Central memory CD8-positive, alpha-beta T cell (primary cell): ENCODE measurements at regions not wholly inside any gene's neighbourhood (a gene's known extent, or its start where the extent isn't known, plus 50 kb on each side); places are given as distances from the start of the nearest gene placed in this dataset.

ENCODE experiments used
- ATAC-seq: fragments of 150-1000 bp; cut with Tn5 transposase; replicated peaks from 2 replicates; pipeline ENCODE4 v1.10.0; 2022; ENCODE audit warnings: mild to moderate bottlenecking, moderate FRiP score, moderate number of reproducible peaks; ENCODE audit not compliant: poor library complexity, severe bottlenecking; ENCODE audit errors: extremely low read depth
- DNase-seq, 2 donors: peaks; one replicate each; pipeline ENCODE4 v3.0.0; 2021; ENCODE audit warnings: low spot score in 2 of 2
- H3K27ac Mint-ChIP-seq: one replicate; pipeline ENCODE4 v1.8.0; 2022; ENCODE audit warnings: low read depth, mild to moderate bottlenecking, moderate library complexity, mixed read lengths
- H3K27me3 Mint-ChIP-seq: one replicate; pipeline ENCODE4 v1.8.0; 2022; ENCODE audit warnings: mixed read lengths
- H3K36me3 Mint-ChIP-seq: one replicate; pipeline ENCODE4 v1.8.0; 2022; ENCODE audit warnings: mild to moderate bottlenecking, moderate library complexity, mixed read lengths; ENCODE audit not compliant: insufficient read depth
- H3K4me1 Mint-ChIP-seq: one replicate; pipeline ENCODE4 v1.8.0; 2022; ENCODE audit warnings: mixed read lengths
- H3K4me3 Mint-ChIP-seq: one replicate; pipeline ENCODE4 v1.8.0; 2022; ENCODE audit warnings: mild to moderate bottlenecking, moderate library complexity, mixed read lengths
- H3K9me3 Mint-ChIP-seq: one replicate; pipeline ENCODE4 v1.8.0; 2022; ENCODE audit warnings: mixed read lengths

DNA sequence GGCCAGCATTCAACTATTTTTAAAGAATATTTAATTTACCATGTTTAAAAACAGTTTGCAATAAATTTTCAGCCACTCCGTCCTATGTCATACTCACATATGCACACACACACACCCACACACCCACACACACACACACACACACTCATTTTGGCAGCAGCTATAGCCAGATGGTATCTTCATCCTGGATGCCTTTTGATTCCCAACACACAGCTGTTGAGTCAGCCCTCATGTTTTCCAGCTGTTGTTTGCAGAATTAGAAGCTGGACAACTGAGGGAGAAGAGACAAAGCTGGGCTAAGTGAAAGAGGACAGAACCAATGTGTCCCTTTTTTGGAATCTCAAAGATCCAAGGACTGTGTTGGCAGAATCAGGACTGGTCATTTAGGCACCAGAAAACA is 80.0 kb upstream of the EGLN3 start:
- no peak for DNase-seq
- Mint-ChIP-seq H3K36me3 (no peaks in the 10 kb centered on the region), H3K4me1 (no peaks in the 10 kb centered on the region), H3K27me3 (no peaks in the 10 kb centered on the region), H3K27ac (no peak overlapping the region), H3K4me3 (no peak overlapping the region), H3K9me3 (peaks cover 13% of the 10 kb centered on the region)
- ATAC-seq, result no peak

DNA sequence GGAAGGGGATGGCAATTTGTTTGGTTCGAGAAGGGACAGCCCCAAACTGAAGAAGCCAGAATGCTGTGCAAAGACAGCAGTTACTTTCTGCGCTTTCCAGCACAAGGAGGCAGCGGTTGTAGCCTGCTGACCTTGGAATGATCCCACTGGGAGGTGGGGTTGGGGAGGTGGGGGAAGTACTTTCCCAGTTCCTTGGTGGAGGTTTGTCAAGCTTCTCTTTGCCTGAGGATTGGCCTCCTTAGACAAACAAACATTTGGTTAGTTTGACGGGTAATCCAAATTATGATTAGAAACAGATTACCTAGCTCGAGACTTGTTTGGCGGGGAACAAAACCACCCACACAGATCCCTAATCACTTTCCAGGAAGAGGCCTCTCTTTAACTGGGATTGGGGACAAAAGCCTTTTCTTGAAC is 79.1 kb upstream of the EGLN3 start:
- H3K27ac Mint-ChIP-seq, result no peak overlapping the region
- ATAC-seq (no peak), DNase-seq (no peak)
- H3K4me1 Mint-ChIP-seq, result no peaks in the 10 kb centered on the region
- H3K9me3 Mint-ChIP-seq, result peaks cover 13% of the 10 kb centered on the region
- no peak overlapping the region for H3K4me3 Mint-ChIP-seq
- no peaks in the 10 kb centered on the region for H3K27me3 Mint-ChIP-seq
- no peaks in the 10 kb centered on the region for H3K36me3 Mint-ChIP-seq

DNA sequence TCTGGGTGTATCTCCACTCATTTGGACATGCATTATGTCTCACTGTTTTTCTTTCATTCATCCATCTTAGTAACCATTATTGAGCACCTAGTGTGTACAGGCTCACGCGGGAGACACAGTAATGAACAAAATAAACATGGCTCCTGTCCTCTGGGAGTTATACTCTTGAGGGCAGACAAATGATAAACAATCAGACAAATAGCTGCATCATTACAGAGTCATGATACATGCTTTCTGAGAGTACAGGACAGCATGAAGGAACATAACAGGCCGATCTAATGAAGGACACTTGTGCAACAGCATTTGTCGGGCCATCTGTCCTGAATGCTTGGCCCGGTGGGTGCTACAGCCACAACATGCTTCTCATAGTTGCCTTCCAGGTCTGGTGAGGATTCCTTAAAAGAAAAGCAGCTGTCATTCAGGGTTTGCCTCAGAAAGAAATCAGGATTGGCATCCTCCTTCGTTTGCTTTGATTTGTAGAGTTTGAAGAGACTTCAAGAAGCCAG is 77.2 kb upstream of the EGLN3 start:
- no peak for DNase-seq
- H3K27ac Mint-ChIP-seq, result no peak overlapping the region
- H3K4me1 Mint-ChIP-seq, result no peaks in the 10 kb centered on the region
- no peak for ATAC-seq
- no peaks in the 10 kb centered on the region for H3K36me3 Mint-ChIP-seq
- H3K27me3 Mint-ChIP-seq, result no peaks in the 10 kb centered on the region
- peaks cover 8% of the 10 kb centered on the region for H3K9me3 Mint-ChIP-seq
- H3K4me3 Mint-ChIP-seq, result no peak overlapping the region

DNA sequence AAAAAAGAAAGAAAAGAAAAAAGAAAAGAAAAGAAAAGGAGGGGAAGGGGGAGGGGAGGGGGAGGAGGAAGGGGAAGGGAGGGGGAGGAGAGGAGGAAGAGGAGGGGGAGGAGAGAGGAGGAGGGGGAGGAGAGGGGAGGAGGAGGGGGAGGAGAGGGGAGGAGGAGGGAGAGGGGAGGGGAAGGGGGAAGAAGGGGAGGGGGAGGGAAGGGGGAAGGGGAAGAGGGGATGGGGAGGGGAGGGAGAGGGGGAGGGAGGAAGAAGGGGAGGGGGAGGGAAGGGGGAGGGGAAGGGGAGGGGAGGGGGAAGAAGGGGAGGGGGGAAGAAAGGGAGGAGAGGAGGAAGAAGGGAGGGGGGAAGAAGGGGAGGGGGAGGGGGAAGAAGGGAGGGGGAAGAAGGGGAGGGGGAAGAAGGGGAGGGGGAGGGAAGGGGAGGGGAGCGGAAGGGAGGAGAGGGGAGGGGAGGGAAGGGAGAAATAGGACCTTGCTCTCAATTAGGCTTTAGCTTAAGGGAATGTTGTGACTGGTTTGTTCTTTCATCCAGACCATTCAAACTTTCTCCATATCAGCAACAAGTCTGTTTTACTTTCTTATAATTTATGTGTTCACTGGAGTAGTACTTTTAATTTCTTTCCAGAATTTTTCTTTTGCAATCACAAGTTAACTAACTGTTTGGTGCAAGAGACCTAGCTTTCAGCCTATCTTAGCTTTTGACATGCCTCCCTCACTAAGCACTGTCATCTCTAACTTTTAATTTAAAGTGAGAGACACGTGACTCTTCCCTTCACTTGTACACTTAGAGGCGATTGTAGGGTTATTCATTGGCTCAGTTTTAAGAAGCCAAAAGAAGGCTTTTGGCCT is 76.5 kb upstream of the EGLN3 start:
- no peaks in the 10 kb centered on the region for H3K4me1 Mint-ChIP-seq
- ATAC-seq (no peak), DNase-seq (no peak)
- H3K27me3 Mint-ChIP-seq, result no peaks in the 10 kb centered on the region
- no peak overlapping the region for H3K27ac Mint-ChIP-seq
- H3K9me3 Mint-ChIP-seq, result peaks cover 8% of the 10 kb centered on the region
- no peak overlapping the region for H3K4me3 Mint-ChIP-seq
- H3K36me3 Mint-ChIP-seq, result no peaks in the 10 kb centered on the region

DNA sequence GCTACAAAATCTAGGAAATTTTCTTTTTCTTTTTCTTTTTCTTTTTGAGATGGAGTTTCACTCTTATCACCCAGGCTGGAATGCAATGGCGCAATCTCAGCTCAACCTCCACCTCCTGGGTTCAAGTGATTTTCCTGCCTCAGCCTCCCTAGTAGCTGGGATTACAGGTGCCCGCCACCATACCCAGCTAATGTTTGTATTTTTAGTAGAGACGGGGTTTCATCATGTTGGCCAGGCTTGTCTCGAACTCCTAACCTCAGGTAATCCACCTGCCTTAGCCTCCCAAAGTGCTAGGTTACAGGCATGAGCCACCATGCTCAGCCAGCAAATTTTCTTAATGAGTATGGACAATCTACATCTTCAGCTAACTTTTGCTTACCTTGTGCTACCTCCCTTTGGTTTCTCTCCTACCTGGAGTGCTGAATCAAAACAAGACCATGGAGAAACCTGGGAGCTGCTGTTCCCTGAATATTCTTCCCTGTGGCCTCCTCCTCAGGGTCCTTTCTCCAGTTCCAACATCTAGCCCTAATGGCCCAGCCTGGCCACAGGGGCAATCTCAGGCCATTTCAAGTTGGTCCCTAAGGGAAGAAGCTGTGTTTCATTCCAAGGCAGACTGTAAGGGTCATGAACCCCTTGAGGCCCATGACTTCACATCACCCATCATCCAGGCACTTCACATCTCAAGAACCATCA is 74.6 kb upstream of the EGLN3 start:
- no peak for DNase-seq
- Mint-ChIP-seq H3K27me3 (no peaks in the 10 kb centered on the region), H3K9me3 (no peaks in the 10 kb centered on the region), H3K4me1 (no peaks in the 10 kb centered on the region), H3K4me3 (no peak overlapping the region), H3K27ac (no peak overlapping the region), H3K36me3 (no peaks in the 10 kb centered on the region)
- no peak for ATAC-seq

DNA sequence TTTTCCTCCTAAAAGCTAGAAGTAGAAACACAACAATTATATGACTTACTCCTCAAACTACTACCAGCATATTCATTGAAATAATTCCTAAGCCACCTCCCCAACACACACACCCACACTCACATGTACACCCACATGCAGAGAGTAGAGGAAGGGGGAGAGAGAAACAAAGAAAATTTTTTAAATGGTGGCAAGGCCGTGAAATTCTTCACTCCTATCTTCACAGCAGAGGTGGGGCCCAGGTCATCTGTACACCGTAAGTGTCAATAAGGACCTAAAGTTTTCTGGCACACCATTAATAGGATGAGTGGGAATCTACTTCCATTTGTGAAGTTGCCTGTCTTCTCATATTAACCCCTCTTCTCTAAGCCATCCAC is 73.9 kb upstream of the EGLN3 start:
- no peaks in the 10 kb centered on the region for H3K36me3 Mint-ChIP-seq
- no peaks in the 10 kb centered on the region for H3K4me1 Mint-ChIP-seq
- H3K27me3 Mint-ChIP-seq, result no peaks in the 10 kb centered on the region
- no peak overlapping the region for H3K4me3 Mint-ChIP-seq
- ATAC-seq (no peak), DNase-seq (no peak)
- no peaks in the 10 kb centered on the region for H3K9me3 Mint-ChIP-seq
- no peak overlapping the region for H3K27ac Mint-ChIP-seq

DNA sequence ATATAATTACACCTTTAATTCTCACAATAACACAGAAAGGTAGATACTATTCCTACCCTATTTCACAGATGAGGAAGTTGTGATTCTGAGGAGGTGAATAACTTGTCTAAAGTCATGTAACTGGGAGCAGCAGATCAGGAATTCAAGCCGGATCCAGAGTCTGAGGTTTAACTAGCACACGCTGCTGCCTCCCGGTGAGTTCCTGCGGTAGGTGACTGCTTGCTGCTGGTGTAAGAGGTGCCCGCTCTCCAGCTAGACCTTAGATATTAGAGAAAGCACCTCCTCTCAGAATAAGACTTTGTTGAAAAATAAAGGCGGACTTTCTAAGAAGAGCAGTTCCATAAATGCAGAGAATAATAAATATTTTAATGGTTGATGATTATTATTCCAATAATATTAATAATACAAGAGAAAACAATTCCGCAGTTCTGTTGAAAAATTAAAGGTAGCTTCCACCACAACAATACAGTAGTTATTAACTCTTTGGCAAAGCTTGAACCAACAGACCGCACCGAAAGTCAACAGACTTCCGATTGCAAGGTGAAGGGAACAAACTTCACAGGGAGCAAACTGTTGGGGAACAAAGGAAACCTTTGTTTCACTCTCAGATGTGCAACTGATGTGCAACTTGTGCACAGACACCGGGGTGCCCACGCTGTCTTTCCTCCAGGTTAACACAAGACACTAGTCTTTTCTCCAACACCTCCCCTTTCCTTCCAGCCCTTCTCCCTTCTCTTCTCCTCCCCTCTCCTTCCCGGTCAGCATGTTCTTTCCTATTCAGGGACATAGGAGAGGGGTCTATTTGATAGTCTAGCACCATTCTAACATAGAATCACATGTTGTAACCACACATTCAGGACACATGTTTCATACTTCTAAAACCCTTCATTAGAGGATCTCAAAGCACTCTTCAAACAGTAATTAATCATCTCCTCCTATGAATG is 73.2 kb upstream of the EGLN3 start:
- Mint-ChIP-seq H3K4me3 (no peak overlapping the region), H3K36me3 (peaks cover under 1% of the 10 kb centered on the region), H3K27ac (no peak overlapping the region), H3K27me3 (no peaks in the 10 kb centered on the region), H3K4me1 (peaks cover 1% of the 10 kb centered on the region), H3K9me3 (no peaks in the 10 kb centered on the region)
- ATAC-seq (no peak), DNase-seq (no peak)

DNA sequence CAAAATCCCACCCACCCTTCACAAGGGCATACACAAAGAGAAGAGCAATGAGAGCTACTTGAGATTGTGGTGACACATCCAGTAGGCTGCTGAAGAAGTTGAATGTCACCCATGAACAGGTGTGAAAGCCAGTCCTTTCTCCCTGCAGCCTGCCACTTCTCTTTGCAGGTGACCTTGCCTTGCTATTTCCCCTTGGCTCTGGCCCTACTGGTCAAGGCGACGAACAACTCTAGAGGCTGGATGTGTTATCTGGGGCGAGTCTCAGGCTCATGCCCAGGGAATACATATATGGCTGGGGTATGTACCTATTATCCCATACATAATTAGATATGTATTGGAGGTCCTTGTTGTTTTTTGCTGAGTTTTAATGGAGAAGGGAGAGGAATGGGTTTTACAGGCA is 70.2 kb upstream of the EGLN3 start:
- no peaks in the 10 kb centered on the region for H3K9me3 Mint-ChIP-seq
- no peak overlapping the region for H3K27ac Mint-ChIP-seq
- peaks cover 2% of the 10 kb centered on the region for H3K36me3 Mint-ChIP-seq
- no peak for DNase-seq
- H3K4me3 Mint-ChIP-seq, result no peak overlapping the region
- no peaks in the 10 kb centered on the region for H3K27me3 Mint-ChIP-seq
- peaks cover 5% of the 10 kb centered on the region for H3K4me1 Mint-ChIP-seq
- ATAC-seq, result no peak

DNA sequence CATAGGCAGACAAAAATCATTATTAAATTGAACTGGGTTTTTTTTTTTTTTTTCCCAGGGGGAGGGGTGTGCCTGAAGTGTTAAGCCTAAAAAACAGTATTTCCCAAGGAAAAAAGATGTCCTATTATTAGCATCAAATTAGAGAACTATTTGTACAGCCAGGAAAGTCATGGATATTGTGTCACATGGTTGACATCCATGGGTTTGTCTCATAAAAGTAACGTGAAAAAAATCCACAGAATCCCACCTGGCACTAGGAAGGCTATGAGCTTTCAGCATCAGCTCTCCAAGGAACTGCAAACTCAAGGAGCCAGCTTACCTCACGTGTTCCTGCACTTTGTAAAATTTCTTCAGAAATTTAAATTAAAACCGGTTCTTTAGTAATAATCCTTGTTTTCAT is 69.1 kb upstream of the EGLN3 start:
- H3K27me3 Mint-ChIP-seq, result no peaks in the 10 kb centered on the region
- no peak for ATAC-seq
- DNase-seq, result no peak
- H3K36me3 Mint-ChIP-seq, result peaks cover 2% of the 10 kb centered on the region
- no peak overlapping the region for H3K27ac Mint-ChIP-seq
- no peak overlapping the region for H3K4me3 Mint-ChIP-seq
- no peaks in the 10 kb centered on the region for H3K9me3 Mint-ChIP-seq
- H3K4me1 Mint-ChIP-seq, result peaks cover 5% of the 10 kb centered on the region

DNA sequence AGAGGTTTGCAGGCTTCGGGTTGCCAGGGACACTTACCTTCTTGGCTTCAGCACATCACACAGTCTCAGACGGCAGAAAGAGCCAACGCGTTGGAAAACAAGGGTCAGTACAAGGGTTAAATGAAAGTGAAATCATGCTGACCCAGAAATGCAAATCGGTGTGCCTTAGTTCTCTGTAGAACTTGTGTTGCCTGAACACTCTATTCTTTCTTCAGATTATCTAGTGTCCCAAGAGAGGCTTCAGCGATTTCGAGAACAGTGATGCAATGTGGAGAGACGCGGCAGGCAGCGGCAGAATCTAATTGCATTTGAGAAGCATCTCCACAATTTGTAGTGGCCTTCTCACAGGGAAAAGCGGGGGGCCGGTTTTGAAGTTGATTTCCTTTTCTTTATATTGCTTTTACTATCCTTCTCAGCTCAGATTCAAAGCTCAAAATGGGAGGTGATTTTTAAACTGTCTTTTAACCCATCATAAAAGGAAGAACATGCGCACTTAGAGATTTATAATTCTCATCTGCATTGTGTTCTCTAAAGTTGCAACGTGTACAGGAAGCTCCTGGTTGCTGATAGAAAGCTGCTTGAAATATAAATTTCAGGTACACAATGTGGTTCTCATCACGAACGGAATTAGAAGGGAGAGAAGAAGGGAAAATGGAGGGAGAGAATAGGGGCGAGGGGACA is 67.8 kb upstream of the EGLN3 start:
- H3K27me3 Mint-ChIP-seq, result no peaks in the 10 kb centered on the region
- ATAC-seq, result peak; percentile 46
- peak overlapping the region; percentile 55 for H3K4me3 Mint-ChIP-seq
- no peak overlapping the region for H3K27ac Mint-ChIP-seq
- H3K9me3 Mint-ChIP-seq, result no peaks in the 10 kb centered on the region
- no peak for DNase-seq
- H3K4me1 Mint-ChIP-seq, result peaks cover 5% of the 10 kb centered on the region
- H3K36me3 Mint-ChIP-seq, result peaks cover 2% of the 10 kb centered on the region

DNA sequence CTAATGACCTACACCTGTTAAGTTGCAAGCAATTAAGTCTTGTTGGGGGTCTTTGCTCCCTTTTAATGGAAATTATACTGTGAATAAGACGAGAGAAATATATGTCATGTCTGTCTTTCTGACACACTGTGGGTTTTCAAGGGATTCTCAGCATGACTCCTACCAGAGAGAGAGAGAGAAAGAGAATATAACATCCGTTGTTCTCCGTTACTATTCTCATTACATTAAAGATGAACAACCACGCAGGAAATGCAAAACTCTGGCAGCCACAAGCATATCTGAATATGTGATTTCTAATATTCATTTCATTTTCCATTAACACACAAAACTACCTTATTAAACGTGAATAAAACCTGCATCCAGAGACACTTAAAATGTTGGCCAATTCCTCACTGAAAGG is 67.3 kb upstream of the EGLN3 start:
- H3K9me3 Mint-ChIP-seq, result no peaks in the 10 kb centered on the region
- peaks cover 5% of the 10 kb centered on the region for H3K4me1 Mint-ChIP-seq
- H3K27ac Mint-ChIP-seq, result peak overlapping the region; percentile 51
- H3K36me3 Mint-ChIP-seq, result peaks cover 2% of the 10 kb centered on the region
- H3K4me3 Mint-ChIP-seq, result peak overlapping the region; percentile 55
- H3K27me3 Mint-ChIP-seq, result no peaks in the 10 kb centered on the region
- ATAC-seq, result no peak
- DNase-seq, result no peak

DNA sequence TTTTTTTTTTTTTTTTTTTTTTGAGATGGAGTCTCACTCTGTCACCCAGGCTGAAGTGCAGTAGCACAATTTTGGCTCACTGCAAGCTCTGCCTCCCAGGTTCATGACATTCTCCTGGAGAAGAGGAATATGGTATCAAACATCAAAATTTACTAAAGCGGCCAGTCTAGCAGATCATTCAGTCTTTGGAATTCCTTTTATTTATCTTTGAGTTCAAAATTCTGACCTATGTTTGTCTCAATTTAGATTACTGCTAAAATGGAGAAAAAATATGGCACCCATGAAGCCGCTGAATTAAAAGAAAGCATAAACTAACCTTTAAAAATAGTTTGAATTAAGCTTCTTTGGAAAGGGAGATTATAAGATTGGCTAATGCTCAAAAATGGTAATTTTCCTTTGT is 64.5 kb upstream of the EGLN3 start:
- no peaks in the 10 kb centered on the region for H3K27me3 Mint-ChIP-seq
- H3K27ac Mint-ChIP-seq, result no peak overlapping the region
- no peaks in the 10 kb centered on the region for H3K9me3 Mint-ChIP-seq
- H3K36me3 Mint-ChIP-seq, result peaks cover 2% of the 10 kb centered on the region
- ATAC-seq (no peak), DNase-seq (no peak)
- H3K4me1 Mint-ChIP-seq, result peaks cover 5% of the 10 kb centered on the region
- no peak overlapping the region for H3K4me3 Mint-ChIP-seq
